Thoracic aorta (tissue), 2 donors: ENCODE measurements at regions not wholly inside any gene's neighbourhood (a gene's known extent, or its start where the extent isn't known, plus 50 kb on each side); places are given as distances from the start of the nearest gene placed in this dataset.

Source experiments
- ATAC-seq: fragments of 150-250 bp; one replicate; pipeline ENCODE4 v1.8.0; 2017; ENCODE audit warnings: low read depth; ENCODE audit not compliant: insufficient number of reproducible peaks, low FRiP score
- DNase-seq: peaks from one replicate; pipeline ENCODE4 v3.0.0-alpha.2; 2020; ENCODE audit warnings: low spot score
- H3K27ac ChIP-seq, 2 donors: fragments of 200-600 bp; sonication (generic); 1 replicate in 1 of 2; 2 replicates in 1 of 2; pipeline ENCODE4 v1.5.1; 2016; ENCODE audit warnings: mild to moderate bottlenecking in 2 of 2, moderate library complexity in 2 of 2
- H3K27me3 ChIP-seq: fragments of 200-600 bp; sonication (generic); replicated peaks from 2 replicates; pipeline ENCODE4 v1.6.0; 2016; ENCODE audit warnings: mild to moderate bottlenecking; ENCODE audit not compliant: insufficient read depth
- H3K36me3 ChIP-seq: fragments of 200-600 bp; sonication (generic); one replicate; pipeline ENCODE4 v1.5.1; 2016
- H3K4me1 ChIP-seq, 2 donors: fragments of 200-600 bp; sonication (generic); 1 replicate in 1 of 2; 2 replicates in 1 of 2; pipeline versions ENCODE4 v1.5.1 to v1.6.0; 2016; ENCODE audit warnings: low read depth in 2 of 2, mild to moderate bottlenecking in 1 of 2; ENCODE audit not compliant: control insufficient read depth in 1 of 2
- H3K4me3 ChIP-seq: fragments of 200-600 bp; sonication (generic); 2 replicates; pipeline ENCODE4 v1.5.1; 2016; ENCODE audit warnings: mild to moderate bottlenecking
- H3K9me3 ChIP-seq: fragments of 200-600 bp; sonication (generic); 2 replicates; pipeline ENCODE4 v1.5.1; 2016
- TF ChIP-seq, protein P1 (sequence below): fragments of 200-600 bp; sonication (generic); IDR thresholded peaks from one replicate; pipeline ENCODE4 v1.5.1; 2019; ENCODE audit warnings: antibody characterized with exemption

DNA sequence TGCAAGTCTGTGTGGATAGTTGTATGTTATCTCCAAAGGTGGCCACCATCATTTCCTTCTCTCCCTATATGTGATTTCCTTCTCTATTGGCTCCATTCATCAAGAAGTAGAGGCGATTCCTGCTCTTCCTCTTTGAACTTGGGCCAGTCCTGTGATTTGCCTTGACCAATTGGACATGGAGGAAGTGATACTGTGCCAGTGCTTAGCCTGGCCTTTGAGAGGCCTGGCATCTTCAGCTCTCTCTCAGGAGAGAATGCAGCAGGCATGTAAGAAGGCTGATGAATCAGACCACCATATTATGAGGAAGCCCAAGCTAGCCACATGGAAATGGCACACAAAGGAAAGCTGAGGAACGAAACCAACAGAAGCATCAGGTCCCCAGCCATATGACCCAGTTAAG lies 195.0 kb upstream of the SVIL start:
- Histone ChIP-seq H3K36me3 (no peaks in the 10 kb centered on the region), H3K27ac (no peak overlapping the region), H3K9me3 (no peaks in the 10 kb centered on the region), H3K4me3 (no peak overlapping the region), H3K4me1 (peaks cover 0 to 1% of the 10 kb centered on the region in 2 donors), H3K27me3 (no peaks in the 10 kb centered on the region)
- DNase-seq (no peak), ATAC-seq (no peak)
- TF ChIP-seq, protein P1, sequence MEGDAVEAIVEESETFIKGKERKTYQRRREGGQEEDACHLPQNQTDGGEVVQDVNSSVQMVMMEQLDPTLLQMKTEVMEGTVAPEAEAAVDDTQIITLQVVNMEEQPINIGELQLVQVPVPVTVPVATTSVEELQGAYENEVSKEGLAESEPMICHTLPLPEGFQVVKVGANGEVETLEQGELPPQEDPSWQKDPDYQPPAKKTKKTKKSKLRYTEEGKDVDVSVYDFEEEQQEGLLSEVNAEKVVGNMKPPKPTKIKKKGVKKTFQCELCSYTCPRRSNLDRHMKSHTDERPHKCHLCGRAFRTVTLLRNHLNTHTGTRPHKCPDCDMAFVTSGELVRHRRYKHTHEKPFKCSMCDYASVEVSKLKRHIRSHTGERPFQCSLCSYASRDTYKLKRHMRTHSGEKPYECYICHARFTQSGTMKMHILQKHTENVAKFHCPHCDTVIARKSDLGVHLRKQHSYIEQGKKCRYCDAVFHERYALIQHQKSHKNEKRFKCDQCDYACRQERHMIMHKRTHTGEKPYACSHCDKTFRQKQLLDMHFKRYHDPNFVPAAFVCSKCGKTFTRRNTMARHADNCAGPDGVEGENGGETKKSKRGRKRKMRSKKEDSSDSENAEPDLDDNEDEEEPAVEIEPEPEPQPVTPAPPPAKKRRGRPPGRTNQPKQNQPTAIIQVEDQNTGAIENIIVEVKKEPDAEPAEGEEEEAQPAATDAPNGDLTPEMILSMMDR = no peak

DNA sequence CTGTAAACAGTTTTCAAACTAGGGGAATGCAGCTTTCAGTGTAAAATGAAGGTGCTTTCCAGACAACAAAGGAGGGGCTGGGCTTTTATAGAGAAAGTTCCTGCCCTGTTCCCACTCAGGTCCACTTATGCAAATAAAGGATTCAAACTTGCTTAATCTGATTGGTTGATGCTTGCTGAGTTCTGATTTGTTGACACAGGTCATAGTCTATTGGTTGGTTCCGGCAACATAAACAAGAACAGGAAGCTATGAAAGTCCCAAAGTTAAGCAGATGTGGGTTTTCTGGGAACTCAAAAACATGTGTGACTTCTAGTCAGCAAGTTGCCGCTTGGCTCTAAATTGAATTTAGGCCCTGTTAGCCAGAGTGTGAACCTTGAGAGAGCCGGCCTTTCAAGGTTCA lies 194.2 kb upstream of the SVIL start:
- no peaks in the 10 kb centered on the region for H3K4me1 ChIP-seq
- no peaks in the 10 kb centered on the region for H3K9me3 ChIP-seq
- no peaks in the 10 kb centered on the region for H3K27me3 ChIP-seq
- H3K36me3 ChIP-seq = no peaks in the 10 kb centered on the region
- H3K27ac ChIP-seq = no peak overlapping the region
- no peak for ATAC-seq
- no peak for DNase-seq
- TF ChIP-seq, protein P1 = no peak
- no peak overlapping the region for H3K4me3 ChIP-seq

DNA sequence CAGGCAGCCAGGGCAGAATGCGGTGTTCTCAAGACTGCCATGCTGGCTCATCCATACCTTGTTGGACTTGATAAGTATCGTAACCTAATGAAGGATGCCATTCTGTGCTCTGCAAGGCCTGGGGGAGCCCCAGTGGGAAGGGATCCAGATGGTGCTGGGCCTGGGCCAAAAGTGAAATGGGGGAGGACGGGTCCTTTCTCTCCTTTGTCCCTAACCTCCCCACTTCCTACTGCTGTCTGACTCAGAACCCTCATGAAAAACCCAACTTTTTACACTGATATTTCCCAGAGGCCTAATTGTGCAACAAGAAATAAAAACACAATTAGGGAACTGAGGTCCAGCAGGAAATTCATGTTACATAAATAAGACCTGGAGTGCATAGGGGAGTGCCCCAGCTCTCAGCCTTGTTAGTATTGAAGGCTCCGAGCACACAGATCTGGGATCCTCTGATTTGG lies 193.7 kb upstream of the SVIL start:
- no peak for ATAC-seq
- Histone ChIP-seq H3K27ac (no peak overlapping the region), H3K4me3 (no peak overlapping the region), H3K27me3 (no peaks in the 10 kb centered on the region), H3K4me1 (no peaks in the 10 kb centered on the region), H3K36me3 (no peaks in the 10 kb centered on the region), H3K9me3 (no peaks in the 10 kb centered on the region)
- DNase-seq = no peak
- TF ChIP-seq, protein P1 = no peak

DNA sequence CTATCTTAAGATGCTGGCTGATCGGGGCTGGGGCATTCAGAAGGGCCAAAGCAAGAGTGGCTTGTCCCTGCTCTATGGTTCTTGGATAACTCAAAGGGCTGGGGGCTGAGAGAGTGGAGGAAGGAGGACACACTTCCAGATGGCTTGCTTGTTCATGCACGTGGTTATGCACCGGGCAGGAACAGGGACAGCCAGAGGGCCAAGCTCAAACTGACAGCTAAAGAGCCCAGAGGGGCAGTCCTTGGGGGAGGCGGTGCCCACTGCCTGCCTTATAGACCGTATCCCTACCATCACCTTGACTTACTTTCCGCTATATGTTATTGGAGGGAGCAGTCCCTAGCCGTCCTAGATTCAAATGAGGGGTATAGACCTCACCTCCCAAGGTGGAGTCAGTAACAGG lies 192.7 kb upstream of the SVIL start:
- DNase-seq (no peak), ATAC-seq (no peak)
- Histone ChIP-seq H3K4me3 (no peak overlapping the region), H3K27me3 (no peaks in the 10 kb centered on the region), H3K36me3 (no peaks in the 10 kb centered on the region), H3K9me3 (no peaks in the 10 kb centered on the region), H3K27ac (no peak overlapping the region), H3K4me1 (peaks cover 0 to 7% of the 10 kb centered on the region in 2 donors)
- TF ChIP-seq, protein P1 = no peak

DNA sequence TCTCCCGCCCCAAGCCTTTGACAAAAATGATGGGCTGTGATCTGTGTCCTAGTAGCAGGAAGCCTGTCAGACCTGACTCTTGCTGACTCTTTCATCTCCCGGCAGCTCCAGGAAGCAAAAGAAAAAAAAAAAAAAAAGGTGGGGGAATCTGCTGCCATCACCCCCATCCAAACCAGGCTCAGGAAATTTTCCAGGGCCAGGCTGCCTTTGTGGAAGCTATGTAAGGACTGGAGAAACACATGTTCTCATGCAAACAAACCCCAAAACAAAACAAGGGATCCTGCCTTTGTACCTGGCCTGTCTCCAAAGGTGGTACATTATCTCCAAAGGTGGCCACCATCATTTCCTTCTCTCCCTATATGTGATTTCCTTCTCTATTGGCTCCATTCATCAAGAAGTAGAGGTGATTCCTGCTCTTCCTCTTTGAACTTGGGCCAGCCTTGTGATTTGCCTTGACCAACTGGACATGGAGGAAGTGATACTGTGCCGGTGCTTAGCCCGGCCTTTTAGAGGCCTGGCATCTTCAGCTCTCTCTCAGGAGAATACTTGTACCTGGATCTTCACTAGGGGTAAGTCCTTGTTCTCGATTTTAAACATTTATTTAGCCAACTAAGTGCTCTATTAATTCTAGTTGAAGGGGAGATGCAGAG lies 192.2 kb upstream of the SVIL start:
- no peak overlapping the region for H3K4me3 ChIP-seq
- no peaks in the 10 kb centered on the region for H3K9me3 ChIP-seq
- ATAC-seq = no peak
- no peaks in the 10 kb centered on the region for H3K36me3 ChIP-seq
- TF ChIP-seq, protein P1 = no peak
- H3K27ac ChIP-seq = no peak overlapping the region
- no peaks in the 10 kb centered on the region for H3K27me3 ChIP-seq
- no peak for DNase-seq
- H3K4me1 ChIP-seq = peaks cover 0 to 13% of the 10 kb centered on the region in 2 donors
